Dermis microvascular lymphatic vessel endothelial cell (primary cell): ENCODE measurements at regions not wholly inside any gene's neighbourhood (a gene's known extent, or its start where the extent isn't known, plus 50 kb on each side); places are given as distances from the start of the nearest gene placed in this dataset.
A peak's percentile ranks its signal among the peaks of the same experiment; 100 is the strongest.

Experiments
- DNase-seq, 2 donors: peaks; one replicate each; pipeline versions ENCODE4 v3.0.0 to v3.0.0-alpha.2; 2010; ENCODE audit warnings: low read depth in 2 of 2

GRCh38 chr2:121860033-121860757 lies 104.7 kb downstream of the TSN start:
- no peak for DNase-seq

GRCh38 chr2:121860758-121861227 lies 105.3 kb downstream of the TSN start:
- DNase-seq: no peak

DNA sequence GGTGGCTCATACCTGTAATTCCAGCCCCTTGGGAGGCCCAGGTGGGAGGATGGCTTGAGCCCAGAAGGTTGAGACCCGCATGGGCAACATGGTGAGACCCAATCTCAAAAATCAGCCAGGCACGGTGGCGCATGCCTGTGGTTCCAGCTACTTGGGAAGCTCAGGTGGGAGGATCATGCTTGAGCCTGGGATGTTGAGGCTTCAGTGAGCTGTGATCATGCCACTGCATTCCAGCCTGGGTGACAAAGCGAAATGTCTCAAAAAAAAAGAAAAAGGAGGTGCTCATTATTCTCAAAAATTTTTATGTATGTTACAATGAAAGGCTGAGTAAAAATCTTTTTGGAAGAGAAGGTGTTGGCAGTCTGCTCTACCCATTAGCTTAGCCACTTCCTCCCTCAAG lies 106.8 kb downstream of the TSN start:
- no peak for DNase-seq

GRCh38 chr2:121865914-121866313 lies 110.5 kb downstream of the TSN start:
- no peak for DNase-seq

GRCh38 chr2:121866789-121867188 lies 111.3 kb downstream of the TSN start:
- DNase-seq: no peak

GRCh38 chr2:121868652-121869051 lies 113.2 kb downstream of the TSN start:
- DNase-seq: no peak

GRCh38 chr2:121869363-121869762 lies 113.9 kb downstream of the TSN start:
- DNase-seq: no peak

- no peak for DNase-seq
These were observed 114.4 kb downstream of the TSN start for GRCh38 chr2:121869873-121870272.

- DNase-seq: no peak
These were observed 117.2 kb downstream of the TSN start for GRCh38 chr2:121872651-121873050.

DNA sequence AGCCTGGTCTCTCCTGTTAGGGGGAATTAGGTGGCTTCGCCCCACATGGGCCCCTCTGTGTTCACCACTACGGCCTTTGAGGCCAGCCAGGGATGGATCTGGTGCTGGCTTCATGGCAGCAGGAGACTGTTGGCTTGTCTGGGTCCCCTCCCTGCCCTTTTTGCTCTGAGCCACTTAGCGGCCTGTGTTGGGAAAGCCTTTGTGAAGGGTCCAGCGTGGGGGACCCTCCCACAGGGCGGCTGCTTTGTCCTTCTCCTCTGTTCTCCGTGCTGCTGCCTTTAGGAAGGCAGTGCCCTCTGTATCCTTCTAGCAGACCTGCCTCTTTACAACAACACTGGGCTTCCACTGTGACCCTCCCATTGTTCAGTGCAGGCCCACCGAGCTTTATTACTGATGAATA lies 118.4 kb downstream of the TSN start:
- DNase-seq: no peak

DNA sequence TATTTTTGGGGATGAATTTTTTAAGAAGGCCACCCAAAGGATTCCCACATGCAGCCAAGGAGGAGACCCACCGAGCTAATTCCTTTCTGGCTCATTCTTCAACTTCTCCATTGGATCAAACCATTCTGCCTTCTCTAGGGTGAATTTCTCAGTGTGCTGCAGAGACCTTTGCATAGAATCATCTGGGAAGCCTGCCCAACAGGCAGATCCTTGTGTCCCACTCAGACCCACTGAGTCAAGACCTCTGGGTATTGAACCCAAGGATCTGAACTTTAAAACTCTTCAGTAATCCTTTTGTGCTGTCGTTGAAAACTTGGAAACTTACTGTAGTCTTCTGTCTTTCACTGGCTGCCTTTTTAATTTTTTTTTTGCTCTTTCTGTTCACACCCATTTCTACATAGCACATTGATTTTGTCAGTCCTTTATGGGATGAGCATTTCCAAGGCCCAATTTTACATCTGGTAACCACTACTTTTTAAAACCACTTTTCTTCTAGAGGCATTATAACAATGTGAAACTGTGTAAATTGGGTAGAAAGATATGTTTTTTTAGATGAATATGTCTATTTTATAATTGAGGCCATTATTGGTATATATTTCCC lies 120.2 kb downstream of the TSN start:
- DNase-seq: no peak

DNA sequence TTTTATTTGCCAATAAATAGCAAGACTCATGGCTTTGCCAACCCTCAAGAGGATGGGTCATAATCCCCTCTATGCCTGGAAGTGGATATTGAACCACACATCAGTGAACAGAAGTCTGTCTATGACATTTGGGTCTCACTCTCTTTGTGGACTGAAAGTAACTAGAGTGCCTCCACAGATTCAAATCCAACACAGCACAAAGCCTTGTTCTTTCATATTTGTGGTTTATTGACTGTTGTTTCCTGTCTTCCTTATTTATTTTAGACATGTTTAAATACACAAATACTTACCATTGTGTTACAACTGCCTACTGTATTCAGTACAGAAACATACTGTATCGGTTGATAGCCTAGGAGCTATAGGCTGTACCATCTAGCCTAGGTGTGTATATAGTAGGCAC lies 121.9 kb downstream of the TSN start:
- no peak for DNase-seq

- DNase-seq: no peak
These were observed 124.8 kb downstream of the TSN start for GRCh38 chr2:121880283-121880682.

GRCh38 chr2:121881038-121881437 lies 125.6 kb downstream of the TSN start:
- no peak for DNase-seq

GRCh38 chr2:121881950-121882349 lies 126.5 kb downstream of the TSN start:
- no peak for DNase-seq

DNA sequence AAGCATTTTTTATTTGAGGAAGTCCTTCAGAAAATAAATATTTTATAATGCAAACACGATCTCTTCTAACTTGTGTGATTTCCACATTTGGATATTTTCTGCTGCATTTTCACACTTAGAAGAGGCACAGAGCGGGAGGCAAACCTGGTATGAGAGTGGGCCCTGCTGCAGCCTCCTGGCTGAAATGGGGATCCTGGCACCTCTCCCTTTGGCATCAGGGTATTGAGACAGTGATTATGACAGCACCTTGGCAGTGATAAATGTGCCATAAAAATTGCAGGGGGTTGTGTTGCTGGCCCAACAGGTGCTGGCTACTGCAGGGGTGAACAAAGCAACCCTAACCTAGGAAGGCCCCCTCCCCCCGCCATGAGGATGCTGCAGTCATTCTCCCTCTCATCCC lies 128.6 kb downstream of the TSN start:
- DNase-seq: no peak

DNA sequence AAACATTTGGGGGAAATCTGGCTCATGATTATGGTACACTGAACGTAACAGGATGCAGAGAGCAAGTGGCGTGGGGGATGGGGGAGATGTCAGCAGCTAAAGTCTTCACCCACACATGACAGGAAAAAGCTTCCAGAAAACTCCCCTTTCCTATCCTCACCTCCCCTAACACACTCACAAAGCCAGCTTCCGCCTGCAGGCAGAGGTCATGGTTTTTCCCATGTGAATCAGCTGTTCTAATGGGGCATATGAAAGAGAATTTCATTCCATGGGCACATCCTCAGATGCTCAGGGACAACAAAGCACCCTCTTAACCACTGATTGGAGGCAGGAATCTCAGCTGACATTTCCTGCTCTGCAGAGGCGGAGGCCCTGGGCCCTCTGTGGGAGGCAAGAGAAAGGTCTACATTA lies 129.1 kb downstream of the TSN start:
- peak; percentile 92 to 94 for DNase-seq

DNA sequence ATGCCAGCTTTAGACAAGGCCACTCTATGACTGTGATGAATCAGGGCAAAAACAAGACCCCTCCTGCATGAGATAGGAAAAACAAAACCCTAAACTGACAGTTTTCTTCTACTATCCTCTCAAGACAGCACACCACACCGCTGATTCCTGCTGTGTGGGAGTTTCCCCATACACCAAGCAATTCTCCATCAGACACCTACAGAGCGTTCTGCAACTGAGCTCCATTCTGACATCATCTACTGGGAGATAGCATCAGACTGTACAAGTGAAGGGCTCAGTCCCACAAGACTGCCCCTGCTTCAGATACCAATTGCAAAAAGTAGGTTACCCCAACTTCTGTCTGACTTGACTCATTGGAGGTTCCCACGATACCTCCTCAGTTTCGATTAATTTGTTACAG lies 130.6 kb downstream of the TSN start:
- DNase-seq: no peak

DNA sequence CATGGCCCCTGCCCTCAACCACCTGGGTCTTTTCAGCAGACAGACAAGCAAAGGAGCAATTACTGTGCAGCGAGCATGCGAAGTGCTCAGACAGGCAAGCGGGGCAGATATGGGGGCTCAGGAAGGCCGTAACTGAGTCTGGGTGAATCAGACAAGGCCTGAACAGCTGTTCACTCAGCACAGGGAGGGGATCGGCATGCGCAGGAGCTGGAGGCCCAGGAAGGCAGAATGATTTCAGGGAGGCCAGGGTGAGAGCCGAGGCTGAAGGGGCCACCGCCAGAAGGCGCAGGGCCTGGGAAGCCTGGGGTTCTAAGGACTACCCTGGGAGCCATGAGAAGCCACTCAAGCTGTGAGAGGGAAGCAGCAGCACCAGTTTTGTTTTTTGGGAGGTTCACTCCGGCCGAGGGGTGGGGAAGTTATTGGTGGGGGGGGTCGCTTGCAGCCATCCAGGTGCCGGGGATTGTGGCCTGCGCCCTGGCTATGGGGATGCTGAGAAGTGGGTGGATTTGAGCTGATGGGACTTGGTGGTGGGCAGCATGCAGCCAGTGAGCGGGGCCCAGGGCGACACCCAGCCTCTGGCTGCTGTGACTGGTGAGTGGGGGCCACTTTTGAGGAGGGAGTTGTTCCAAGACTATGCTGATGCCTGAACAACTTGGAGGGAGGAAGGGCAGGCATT lies 132.2 kb downstream of the TSN start:
- DNase-seq: no peak

- no peak for DNase-seq
These were observed 132.7 kb downstream of the TSN start for GRCh38 chr2:121888189-121888557.

- no peak for DNase-seq
These were observed 134.6 kb downstream of the TSN start for GRCh38 chr2:121890041-121890440.

GRCh38 chr2:121895723-121896571 lies 140.5 kb downstream of the TSN start:
- no peak for DNase-seq
